ENCODE measurements at regions not wholly inside any gene's neighbourhood (a gene's known extent, or its start where the extent isn't known, plus 50 kb on each side); places are given as distances from the start of the nearest gene placed in this dataset.

DNA sequence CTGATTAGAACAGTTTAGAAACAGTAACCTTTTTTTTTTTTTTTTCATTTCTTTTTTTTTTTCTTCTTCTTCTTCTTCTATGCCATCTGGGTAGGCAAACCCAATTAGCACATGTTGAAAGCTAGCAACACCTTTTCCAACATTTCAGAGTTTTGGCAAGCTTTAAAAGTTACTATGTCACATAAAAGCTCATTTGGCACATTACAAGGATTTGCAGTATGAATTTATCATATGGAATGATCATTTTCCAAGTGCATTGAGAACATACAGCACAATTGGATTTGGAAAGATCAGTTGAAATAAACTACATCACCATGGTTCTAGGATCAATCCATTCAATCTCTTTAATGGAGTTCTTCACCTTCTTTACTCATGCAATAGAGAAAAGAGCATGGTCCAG lies 847.0 kb downstream of the LRRTM4 start:
- H3K27ac ChIP-seq (ENCODE audit: extremely low read length, insufficient read depth, low read length), result no peak overlapping the region
- H2AFZ ChIP-seq (ENCODE audit: low read length), result no peak overlapping the region
- CTCF ChIA-PET (ENCODE audit: low intra/inter-chr PET ratio, low total read pairs), result interaction anchor here (1.0 kb wide), 1 partner anchor 11 kb away, joined by 3 read pairs; no protein-coding TSS in a partner anchor
- no peaks in the 10 kb centered on the region for H3K4me1 ChIP-seq (ENCODE audit: insufficient read depth, low read length)
- in situ Hi-C loops (cut with HindIII; ENCODE audit: extremely low pct_ligation_motif_present, low pct_unique_long_range_greater_than_20kb), result no loop called here
- FAIRE-seq (no peak), ATAC-seq (no peak), DNase-seq (ENCODE audit: low spot score) (no peak)
- no TSS peak for BruUV-seq (replicated peaks)
- no peaks in the 10 kb centered on the region for H4K20me1 ChIP-seq (ENCODE audit: insufficient read depth, low read length)
- POLR2A ChIA-PET, result no interaction called here
- no peaks in the 10 kb centered on the region for H3K27me3 ChIP-seq (ENCODE audit: control insufficient read depth in 1 of 2, insufficient read depth in 2 of 2, low read length in 2 of 2)
- H3K4me2 ChIP-seq (ENCODE audit: low read depth, low read length), result no peak overlapping the region
- H3K9me3 ChIP-seq (ENCODE audit: low read length), result no peaks in the 10 kb centered on the region
- intact Hi-C loops (cut with micrococcal nuclease; ENCODE audit: unreplicated experiment), result no loop called here
- H3K79me2 ChIP-seq (ENCODE audit: insufficient read depth, low read length), result no peaks in the 10 kb centered on the region
- H3K36me3 ChIP-seq (replicated peaks in 1 of 2; ENCODE audit: control insufficient read depth in 1 of 2, insufficient read depth in 2 of 2, low read length in 2 of 2), result no peaks in the 10 kb centered on the region
- no peak overlapping the region for H3K9ac ChIP-seq (ENCODE audit: insufficient read depth, low read depth, low read length)
- no peak overlapping the region for H3K4me3 ChIP-seq (replicated peaks in 1 of 3; ENCODE audit: insufficient read depth in 1 of 3, low read depth in 2 of 3, low read length in 3 of 3)
- TF ChIP-seq LCORL (IDR thresholded peaks at IDR 0.05) (no peak), LCORL (CRISPR knock-in tag; IDR thresholded peaks at IDR 0.05) (no peak), MAF1 (CRISPR knock-in tag; IDR thresholded peaks at IDR 0.05; ENCODE audit: borderline replicate concordance) (no peak), RBM22 (optimal IDR thresholded peaks at IDR 0.05; ENCODE audit: low read length) (no peak), ZNF317 (CRISPR knock-in tag; IDR thresholded peaks at IDR 0.05) (no peak)
- TF ChIP-seq, protein P1, sequence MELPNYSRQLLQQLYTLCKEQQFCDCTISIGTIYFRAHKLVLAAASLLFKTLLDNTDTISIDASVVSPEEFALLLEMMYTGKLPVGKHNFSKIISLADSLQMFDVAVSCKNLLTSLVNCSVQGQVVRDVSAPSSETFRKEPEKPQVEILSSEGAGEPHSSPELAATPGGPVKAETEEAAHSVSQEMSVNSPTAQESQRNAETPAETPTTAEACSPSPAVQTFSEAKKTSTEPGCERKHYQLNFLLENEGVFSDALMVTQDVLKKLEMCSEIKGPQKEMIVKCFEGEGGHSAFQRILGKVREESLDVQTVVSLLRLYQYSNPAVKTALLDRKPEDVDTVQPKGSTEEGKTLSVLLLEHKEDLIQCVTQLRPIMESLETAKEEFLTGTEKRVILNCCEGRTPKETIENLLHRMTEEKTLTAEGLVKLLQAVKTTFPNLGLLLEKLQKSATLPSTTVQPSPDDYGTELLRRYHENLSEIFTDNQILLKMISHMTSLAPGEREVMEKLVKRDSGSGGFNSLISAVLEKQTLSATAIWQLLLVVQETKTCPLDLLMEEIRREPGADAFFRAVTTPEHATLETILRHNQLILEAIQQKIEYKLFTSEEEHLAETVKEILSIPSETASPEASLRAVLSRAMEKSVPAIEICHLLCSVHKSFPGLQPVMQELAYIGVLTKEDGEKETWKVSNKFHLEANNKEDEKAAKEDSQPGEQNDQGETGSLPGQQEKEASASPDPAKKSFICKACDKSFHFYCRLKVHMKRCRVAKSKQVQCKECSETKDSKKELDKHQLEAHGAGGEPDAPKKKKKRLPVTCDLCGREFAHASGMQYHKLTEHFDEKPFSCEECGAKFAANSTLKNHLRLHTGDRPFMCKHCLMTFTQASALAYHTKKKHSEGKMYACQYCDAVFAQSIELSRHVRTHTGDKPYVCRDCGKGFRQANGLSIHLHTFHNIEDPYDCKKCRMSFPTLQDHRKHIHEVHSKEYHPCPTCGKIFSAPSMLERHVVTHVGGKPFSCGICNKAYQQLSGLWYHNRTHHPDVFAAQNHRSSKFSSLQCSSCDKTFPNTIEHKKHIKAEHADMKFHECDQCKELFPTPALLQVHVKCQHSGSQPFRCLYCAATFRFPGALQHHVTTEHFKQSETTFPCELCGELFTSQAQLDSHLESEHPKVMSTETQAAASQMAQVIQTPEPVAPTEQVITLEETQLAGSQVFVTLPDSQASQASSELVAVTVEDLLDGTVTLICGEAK (IDR thresholded peaks at IDR 0.05), result no peak
- TF ChIP-seq, protein P1 (CRISPR knock-in tag; IDR thresholded peaks at IDR 0.05), result no peak
- TF ChIP-seq, protein P2, sequence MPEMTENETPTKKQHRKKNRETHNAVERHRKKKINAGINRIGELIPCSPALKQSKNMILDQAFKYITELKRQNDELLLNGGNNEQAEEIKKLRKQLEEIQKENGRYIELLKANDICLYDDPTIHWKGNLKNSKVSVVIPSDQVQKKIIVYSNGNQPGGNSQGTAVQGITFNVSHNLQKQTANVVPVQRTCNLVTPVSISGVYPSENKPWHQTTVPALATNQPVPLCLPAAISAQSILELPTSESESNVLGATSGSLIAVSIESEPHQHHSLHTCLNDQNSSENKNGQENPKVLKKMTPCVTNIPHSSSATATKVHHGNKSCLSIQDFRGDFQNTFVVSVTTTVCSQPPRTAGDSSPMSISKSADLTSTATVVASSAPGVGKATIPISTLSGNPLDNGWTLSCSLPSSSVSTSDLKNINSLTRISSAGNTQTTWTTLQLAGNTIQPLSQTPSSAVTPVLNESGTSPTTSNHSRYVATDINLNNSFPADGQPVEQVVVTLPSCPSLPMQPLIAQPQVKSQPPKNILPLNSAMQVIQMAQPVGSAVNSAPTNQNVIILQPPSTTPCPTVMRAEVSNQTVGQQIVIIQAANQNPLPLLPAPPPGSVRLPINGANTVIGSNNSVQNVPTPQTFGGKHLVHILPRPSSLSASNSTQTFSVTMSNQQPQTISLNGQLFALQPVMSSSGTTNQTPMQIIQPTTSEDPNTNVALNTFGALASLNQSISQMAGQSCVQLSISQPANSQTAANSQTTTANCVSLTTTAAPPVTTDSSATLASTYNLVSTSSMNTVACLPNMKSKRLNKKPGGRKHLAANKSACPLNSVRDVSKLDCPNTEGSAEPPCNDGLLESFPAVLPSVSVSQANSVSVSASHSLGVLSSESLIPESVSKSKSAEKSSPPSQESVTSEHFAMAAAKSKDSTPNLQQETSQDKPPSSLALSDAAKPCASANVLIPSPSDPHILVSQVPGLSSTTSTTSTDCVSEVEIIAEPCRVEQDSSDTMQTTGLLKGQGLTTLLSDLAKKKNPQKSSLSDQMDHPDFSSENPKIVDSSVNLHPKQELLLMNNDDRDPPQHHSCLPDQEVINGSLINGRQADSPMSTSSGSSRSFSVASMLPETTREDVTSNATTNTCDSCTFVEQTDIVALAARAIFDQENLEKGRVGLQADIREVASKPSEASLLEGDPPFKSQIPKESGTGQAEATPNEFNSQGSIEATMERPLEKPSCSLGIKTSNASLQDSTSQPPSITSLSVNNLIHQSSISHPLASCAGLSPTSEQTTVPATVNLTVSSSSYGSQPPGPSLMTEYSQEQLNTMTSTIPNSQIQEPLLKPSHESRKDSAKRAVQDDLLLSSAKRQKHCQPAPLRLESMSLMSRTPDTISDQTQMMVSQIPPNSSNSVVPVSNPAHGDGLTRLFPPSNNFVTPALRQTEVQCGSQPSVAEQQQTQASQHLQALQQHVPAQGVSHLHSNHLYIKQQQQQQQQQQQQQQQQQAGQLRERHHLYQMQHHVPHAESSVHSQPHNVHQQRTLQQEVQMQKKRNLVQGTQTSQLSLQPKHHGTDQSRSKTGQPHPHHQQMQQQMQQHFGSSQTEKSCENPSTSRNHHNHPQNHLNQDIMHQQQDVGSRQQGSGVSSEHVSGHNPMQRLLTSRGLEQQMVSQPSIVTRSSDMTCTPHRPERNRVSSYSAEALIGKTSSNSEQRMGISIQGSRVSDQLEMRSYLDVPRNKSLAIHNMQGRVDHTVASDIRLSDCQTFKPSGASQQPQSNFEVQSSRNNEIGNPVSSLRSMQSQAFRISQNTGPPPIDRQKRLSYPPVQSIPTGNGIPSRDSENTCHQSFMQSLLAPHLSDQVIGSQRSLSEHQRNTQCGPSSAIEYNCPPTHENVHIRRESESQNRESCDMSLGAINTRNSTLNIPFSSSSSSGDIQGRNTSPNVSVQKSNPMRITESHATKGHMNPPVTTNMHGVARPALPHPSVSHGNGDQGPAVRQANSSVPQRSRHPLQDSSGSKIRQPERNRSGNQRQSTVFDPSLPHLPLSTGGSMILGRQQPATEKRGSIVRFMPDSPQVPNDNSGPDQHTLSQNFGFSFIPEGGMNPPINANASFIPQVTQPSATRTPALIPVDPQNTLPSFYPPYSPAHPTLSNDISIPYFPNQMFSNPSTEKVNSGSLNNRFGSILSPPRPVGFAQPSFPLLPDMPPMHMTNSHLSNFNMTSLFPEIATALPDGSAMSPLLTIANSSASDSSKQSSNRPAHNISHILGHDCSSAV (CRISPR knock-in tag; IDR thresholded peaks at IDR 0.05; ENCODE audit: borderline replicate concordance), result no peak
